ENCODE measurements at regions not wholly inside any gene's neighbourhood (a gene's known extent, or its start where the extent isn't known, plus 50 kb on each side); places are given as distances from the start of the nearest gene placed in this dataset.

GRCh38 chr6:165726290-165726875 lies 63.3 kb upstream of the PDE10A start:
- Histone ChIP-seq H3K4me3 (ENCODE audit: insufficient read depth, low read depth, low read length) (no peak overlapping the region), H3K36me3 (ENCODE audit: insufficient read depth, low read length) (no peaks in the 10 kb centered on the region), H4K20me1 (ENCODE audit: insufficient read depth, low read length) (no peaks in the 10 kb centered on the region), H3K4me1 (ENCODE audit: insufficient read depth, low read length) (peaks cover 9% of the 10 kb centered on the region), H3K79me2 (ENCODE audit: insufficient read depth, low read length) (no peaks in the 10 kb centered on the region), H3K4me2 (ENCODE audit: low read length) (peak overlapping the region; percentile 55), H3K9ac (ENCODE audit: low read length) (no peak overlapping the region), H2AFZ (ENCODE audit: low read depth, low read length) (peak overlapping the region; percentile 27), H3K27me3 (ENCODE audit: insufficient read depth, low read length) (no peaks in the 10 kb centered on the region), H3K9me3 (ENCODE audit: insufficient read depth, low read depth, low read length) (no peaks in the 10 kb centered on the region), H3K27ac (ENCODE audit: low read depth, low read length) (no peak overlapping the region)
- no peak overlapping the region for H3K4me3 Mint-ChIP-seq (ENCODE audit: unreplicated experiment)
- FAIRE-seq (no peak), DNase-seq (ENCODE audit: low read depth) (no peak)
- H3K9me3 Mint-ChIP-seq (ENCODE audit: unreplicated experiment) = no peaks in the 10 kb centered on the region
- H3K36me3 Mint-ChIP-seq (ENCODE audit: low read depth, unreplicated experiment) = no peaks in the 10 kb centered on the region
- no peak overlapping the region for H3K27ac Mint-ChIP-seq (ENCODE audit: unreplicated experiment)
- TF ChIP-seq EZH2 (IDR thresholded peaks at IDR 0.05; ENCODE audit: insufficient read depth, low read length) = no peak
- TF ChIP-seq, protein P1, sequence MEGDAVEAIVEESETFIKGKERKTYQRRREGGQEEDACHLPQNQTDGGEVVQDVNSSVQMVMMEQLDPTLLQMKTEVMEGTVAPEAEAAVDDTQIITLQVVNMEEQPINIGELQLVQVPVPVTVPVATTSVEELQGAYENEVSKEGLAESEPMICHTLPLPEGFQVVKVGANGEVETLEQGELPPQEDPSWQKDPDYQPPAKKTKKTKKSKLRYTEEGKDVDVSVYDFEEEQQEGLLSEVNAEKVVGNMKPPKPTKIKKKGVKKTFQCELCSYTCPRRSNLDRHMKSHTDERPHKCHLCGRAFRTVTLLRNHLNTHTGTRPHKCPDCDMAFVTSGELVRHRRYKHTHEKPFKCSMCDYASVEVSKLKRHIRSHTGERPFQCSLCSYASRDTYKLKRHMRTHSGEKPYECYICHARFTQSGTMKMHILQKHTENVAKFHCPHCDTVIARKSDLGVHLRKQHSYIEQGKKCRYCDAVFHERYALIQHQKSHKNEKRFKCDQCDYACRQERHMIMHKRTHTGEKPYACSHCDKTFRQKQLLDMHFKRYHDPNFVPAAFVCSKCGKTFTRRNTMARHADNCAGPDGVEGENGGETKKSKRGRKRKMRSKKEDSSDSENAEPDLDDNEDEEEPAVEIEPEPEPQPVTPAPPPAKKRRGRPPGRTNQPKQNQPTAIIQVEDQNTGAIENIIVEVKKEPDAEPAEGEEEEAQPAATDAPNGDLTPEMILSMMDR (IDR thresholded peaks at IDR 0.05; ENCODE audit: insufficient read depth, low read depth, low read length) = no peak
- no peaks in the 10 kb centered on the region for H3K4me1 Mint-ChIP-seq (ENCODE audit: low read depth, unreplicated experiment)
- H3K27me3 Mint-ChIP-seq (ENCODE audit: low read depth, unreplicated experiment) = peaks cover 5% of the 10 kb centered on the region

GRCh38 chr6:165725201-165725600 lies 62.2 kb upstream of the PDE10A start:
- Mint-ChIP-seq H3K4me3 (ENCODE audit: unreplicated experiment) (no peak overlapping the region), H3K4me1 (ENCODE audit: low read depth, unreplicated experiment) (no peaks in the 10 kb centered on the region), H3K36me3 (ENCODE audit: low read depth, unreplicated experiment) (no peaks in the 10 kb centered on the region), H3K9me3 (ENCODE audit: unreplicated experiment) (no peaks in the 10 kb centered on the region), H3K27ac (ENCODE audit: unreplicated experiment) (no peak overlapping the region), H3K27me3 (ENCODE audit: low read depth, unreplicated experiment) (peaks cover 6% of the 10 kb centered on the region)
- H3K27ac ChIP-seq (ENCODE audit: low read depth, low read length) = no peak overlapping the region
- no peaks in the 10 kb centered on the region for H3K9me3 ChIP-seq (ENCODE audit: insufficient read depth, low read depth, low read length)
- H3K79me2 ChIP-seq (ENCODE audit: insufficient read depth, low read length) = no peaks in the 10 kb centered on the region
- no peak overlapping the region for H3K4me3 ChIP-seq (ENCODE audit: insufficient read depth, low read depth, low read length)
- H3K4me1 ChIP-seq (ENCODE audit: insufficient read depth, low read length) = peaks cover 9% of the 10 kb centered on the region
- H4K20me1 ChIP-seq (ENCODE audit: insufficient read depth, low read length) = no peaks in the 10 kb centered on the region
- TF ChIP-seq EZH2 (IDR thresholded peaks at IDR 0.05; ENCODE audit: insufficient read depth, low read length) = no peak
- TF ChIP-seq, protein P1 (IDR thresholded peaks at IDR 0.05; ENCODE audit: insufficient read depth, low read depth, low read length) = no peak
- DNase-seq (ENCODE audit: low read depth) (no peak), FAIRE-seq (no peak)
- no peak overlapping the region for H2AFZ ChIP-seq (ENCODE audit: low read depth, low read length)
- H3K27me3 ChIP-seq (ENCODE audit: insufficient read depth, low read length) = no peaks in the 10 kb centered on the region
- no peak overlapping the region for H3K4me2 ChIP-seq (ENCODE audit: low read length)
- H3K36me3 ChIP-seq (ENCODE audit: insufficient read depth, low read length) = no peaks in the 10 kb centered on the region
- no peak overlapping the region for H3K9ac ChIP-seq (ENCODE audit: low read length)

DNA sequence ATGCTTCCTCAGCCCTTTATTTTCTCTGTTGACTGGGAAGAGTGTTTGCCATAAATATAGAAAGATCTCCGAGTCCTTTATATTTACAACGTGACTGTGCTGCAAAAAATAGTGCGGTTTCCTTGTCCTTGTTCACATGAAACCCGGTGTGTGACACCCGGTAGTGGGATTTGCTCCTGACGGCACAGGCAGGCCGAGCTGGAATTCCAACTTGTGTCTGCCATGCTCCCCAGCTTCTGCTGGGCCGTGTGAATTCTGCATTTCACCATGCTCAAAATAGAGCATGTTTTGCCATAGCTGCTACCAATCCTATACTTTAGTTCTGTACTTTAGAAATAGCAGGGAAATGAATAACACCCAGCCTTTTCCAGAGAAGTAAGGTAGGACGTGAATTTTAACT lies 60.3 kb upstream of the PDE10A start:
- no peak overlapping the region for H3K27ac ChIP-seq (ENCODE audit: low read depth, low read length)
- H3K9me3 ChIP-seq (ENCODE audit: insufficient read depth, low read depth, low read length) = no peaks in the 10 kb centered on the region
- H3K4me1 ChIP-seq (ENCODE audit: insufficient read depth, low read length) = peaks cover 18% of the 10 kb centered on the region
- H3K36me3 ChIP-seq (ENCODE audit: insufficient read depth, low read length) = no peaks in the 10 kb centered on the region
- H3K27me3 Mint-ChIP-seq (ENCODE audit: low read depth, unreplicated experiment) = peaks cover 8% of the 10 kb centered on the region
- no peak overlapping the region for H3K4me2 ChIP-seq (ENCODE audit: low read length)
- peaks cover 4% of the 10 kb centered on the region for H3K4me1 Mint-ChIP-seq (ENCODE audit: low read depth, unreplicated experiment)
- no peaks in the 10 kb centered on the region for H3K9me3 Mint-ChIP-seq (ENCODE audit: unreplicated experiment)
- FAIRE-seq = no peak
- H3K79me2 ChIP-seq (ENCODE audit: insufficient read depth, low read length) = no peaks in the 10 kb centered on the region
- no peak overlapping the region for H2AFZ ChIP-seq (ENCODE audit: low read depth, low read length)
- no peak overlapping the region for H3K9ac ChIP-seq (ENCODE audit: low read length)
- no peak for TF ChIP-seq EZH2 (IDR thresholded peaks at IDR 0.05; ENCODE audit: insufficient read depth, low read length)
- TF ChIP-seq, protein P1 (IDR thresholded peaks at IDR 0.05; ENCODE audit: insufficient read depth, low read depth, low read length) = no peak
- H3K36me3 Mint-ChIP-seq (ENCODE audit: low read depth, unreplicated experiment) = no peaks in the 10 kb centered on the region
- H3K4me3 Mint-ChIP-seq (ENCODE audit: unreplicated experiment) = no peak overlapping the region
- no peak for DNase-seq (ENCODE audit: low read depth)
- peaks cover 2% of the 10 kb centered on the region for H3K27me3 ChIP-seq (ENCODE audit: insufficient read depth, low read length)
- H3K4me3 ChIP-seq (ENCODE audit: insufficient read depth, low read depth, low read length) = no peak overlapping the region
- no peak overlapping the region for H3K27ac Mint-ChIP-seq (ENCODE audit: unreplicated experiment)
- H4K20me1 ChIP-seq (ENCODE audit: insufficient read depth, low read length) = no peaks in the 10 kb centered on the region
